Tibial artery (tissue), 4 donors: ENCODE measurements at regions not wholly inside any gene's neighbourhood (a gene's known extent, or its start where the extent isn't known, plus 50 kb on each side); places are given as distances from the start of the nearest gene placed in this dataset.
"Not testable (repeated sequence)": the region's sequence is repeated elsewhere in the genome, so short reads cannot be mapped to it uniquely, and the experiment has no call there.

Experiments
- DNase-seq, 2 donors: peaks; one replicate each; pipeline ENCODE4 v3.0.0-alpha.2; 2019
- H3K27ac ChIP-seq, 2 donors: fragments of 200-600 bp; sonication (generic) in 1 of 2; 1 replicate in 1 of 2; 2 replicates in 1 of 2; pipeline ENCODE4 v1.5.1; 2018 to 2019; ENCODE audit warnings: mild to moderate bottlenecking in 1 of 2
- H3K27me3 ChIP-seq, 2 donors: fragments of 200-600 bp; sonication (generic) in 1 of 2; one replicate each; pipeline versions ENCODE4 v1.5.1 to v1.6.0; 2016 to 2019
- H3K36me3 ChIP-seq, 3 donors: fragments of 200-600 bp; sonication (generic) in 2 of 3; one replicate each; pipeline ENCODE4 v1.5.1; 2016 to 2019; ENCODE audit warnings: mild to moderate bottlenecking in 2 of 3
- H3K4me1 ChIP-seq, 4 donors: fragments of 200-600 bp; sonication (generic) in 2 of 4; 1 replicate in 3 of 4; 2 replicates in 1 of 4; pipeline ENCODE4 v1.5.1; 2016 to 2019
- H3K4me3 ChIP-seq, 2 donors: fragments of 200-600 bp; sonication (generic) in 1 of 2; 1 replicate in 1 of 2; 2 replicates in 1 of 2; pipeline ENCODE4 v1.5.1; 2018 to 2019; ENCODE audit warnings: mild to moderate bottlenecking in 2 of 2
- H3K9me3 ChIP-seq, 3 donors: fragments of 200-600 bp; sonication (generic) in 1 of 3; one replicate each; pipeline ENCODE4 v1.5.1; 2016 to 2019
- CTCF ChIP-seq, 2 experiments: fragments of 200-600 bp in 1 of 2; fragments of 450-650 bp in 1 of 2; IDR thresholded peaks; one replicate each; pipeline ENCODE4 v1.5.1; 2017 to 2019; ENCODE audit warnings: antibody characterized with exemption in 2 of 2, mild to moderate bottlenecking in 1 of 2, moderate library complexity in 1 of 2
- intact Hi-C: fragments of 100-400 bp; cut with DNase I; formaldehyde crosslinking; loops from one replicate; pipeline ENCODE4 v1.15.0; 2023; ENCODE audit warnings: low total_unique reads

GRCh38 chr13:22883262-22883840 lies 297.4 kb upstream of the SGCG start:
- no peaks in the 10 kb centered on the region for H3K4me1 ChIP-seq
- no peak overlapping the region for H3K27ac ChIP-seq
- H3K36me3 ChIP-seq, result no peaks in the 10 kb centered on the region
- no peak for DNase-seq
- intact Hi-C loops, result no loop called here
- H3K9me3 ChIP-seq, result no peaks in the 10 kb centered on the region
- no peak for TF ChIP-seq CTCF (IDR thresholded peaks at IDR 0.05)
- no peaks in the 10 kb centered on the region for H3K27me3 ChIP-seq
- H3K4me3 ChIP-seq, result no peak overlapping the region

GRCh38 chr13:22883956-22884355 lies 296.8 kb upstream of the SGCG start:
- TF ChIP-seq CTCF (IDR thresholded peaks at IDR 0.05), result no peak
- Histone ChIP-seq H3K4me1 (no peaks in the 10 kb centered on the region), H3K36me3 (no peaks in the 10 kb centered on the region), H3K27ac (no peak overlapping the region), H3K9me3 (no peaks in the 10 kb centered on the region), H3K27me3 (no peaks in the 10 kb centered on the region), H3K4me3 (no peak overlapping the region)
- intact Hi-C loops, result no loop called here
- no peak for DNase-seq

GRCh38 chr13:22886061-22886460 lies 294.7 kb upstream of the SGCG start:
- intact Hi-C loops, H3K27me3 ChIP-seq, DNase-seq, H3K9me3 ChIP-seq, H3K27ac ChIP-seq, H3K36me3 ChIP-seq, H3K4me1 ChIP-seq, H3K4me3 ChIP-seq: not testable (repeated sequence)

GRCh38 chr13:22889376-22889775 lies 291.4 kb upstream of the SGCG start:
- intact Hi-C loops, H3K4me3 ChIP-seq, H3K27me3 ChIP-seq: not testable (repeated sequence)

GRCh38 chr13:22893204-22893603 lies 287.6 kb upstream of the SGCG start:
- TF ChIP-seq CTCF (IDR thresholded peaks at IDR 0.05), result no peak
- no peak overlapping the region for H3K27ac ChIP-seq
- H3K4me1 ChIP-seq, result peaks cover 0 to 4% (median 0%) of the 10 kb centered on the region in 4 donors
- no peak for DNase-seq
- intact Hi-C loops, result no loop called here
- no peak overlapping the region for H3K4me3 ChIP-seq
- no peaks in the 10 kb centered on the region for H3K36me3 ChIP-seq
- H3K27me3 ChIP-seq, result no peaks in the 10 kb centered on the region
- H3K9me3 ChIP-seq, result peaks cover 0 to 4% (median 0%) of the 10 kb centered on the region in 3 donors

More at GRCh38 chr13:22889376-22889775, 291.4 kb upstream of the SGCG start:
- DNase-seq, H3K9me3 ChIP-seq, H3K36me3 ChIP-seq, H3K4me1 ChIP-seq, H3K27ac ChIP-seq: not testable (repeated sequence)

- Histone ChIP-seq H3K9me3 (peaks cover 0 to 4% (median 0%) of the 10 kb centered on the region in 3 donors), H3K27ac (no peak overlapping the region), H3K27me3 (no peaks in the 10 kb centered on the region), H3K4me3 (no peak overlapping the region), H3K4me1 (peaks cover 0 to 4% (median 0%) of the 10 kb centered on the region in 4 donors), H3K36me3 (no peaks in the 10 kb centered on the region)
- intact Hi-C loops, result no loop called here
- TF ChIP-seq CTCF (IDR thresholded peaks at IDR 0.05), result no peak
- DNase-seq, result no peak
Measured at GRCh38 chr13:22893777-22894176, 287.0 kb upstream of the SGCG start.
